H9 (cell line): ENCODE measurements at regions not wholly inside any gene's neighbourhood (a gene's known extent, or its start where the extent isn't known, plus 50 kb on each side); places are given as distances from the start of the nearest gene placed in this dataset.

Experiments used
- DNase-seq: peaks from one replicate; pipeline ENCODE4 v3.0.0-alpha.2; 2017
- H2AFZ ChIP-seq: one replicate; pipeline ENCODE4 v1.6.1; 2013; ENCODE audit warnings: mild to moderate bottlenecking, low read length, control low read depth, moderate library complexity
- H2AK5ac ChIP-seq: 2 replicates; pipeline ENCODE4 v1.6.1; 2013; ENCODE audit warnings: low read length, control low read depth, mixed read lengths; ENCODE audit not compliant: insufficient read length
- H2BK120ac ChIP-seq: one replicate; pipeline ENCODE4 v1.6.1; 2013; ENCODE audit warnings: low read depth, mild to moderate bottlenecking, low read length, control low read depth, inconsistent platforms; ENCODE audit not compliant: poor library complexity, severe bottlenecking
- H2BK12ac ChIP-seq: 2 replicates; pipeline ENCODE4 v1.6.1; 2013; ENCODE audit warnings: low read length, control low read depth, mixed read lengths, low read depth; ENCODE audit not compliant: insufficient read length
- H2BK15ac ChIP-seq: 2 replicates; pipeline ENCODE4 v1.6.1; 2013; ENCODE audit warnings: low read depth, low read length, control low read depth
- H2BK20ac ChIP-seq: one replicate; pipeline ENCODE4 v1.6.1; 2013; ENCODE audit warnings: low read depth, mild to moderate bottlenecking, low read length, control low read depth, inconsistent platforms; ENCODE audit not compliant: poor library complexity, severe bottlenecking
- H2BK5ac ChIP-seq: 2 replicates; pipeline ENCODE4 v1.6.1; 2013; ENCODE audit warnings: low read length, control low read depth, mixed read lengths; ENCODE audit not compliant: insufficient read length
- H3K14ac ChIP-seq: 2 replicates; pipeline ENCODE4 v1.6.1; 2013; ENCODE audit warnings: low read length, control low read depth; ENCODE audit not compliant: insufficient read depth
- H3K18ac ChIP-seq: 2 replicates; pipeline ENCODE4 v1.6.1; 2013; ENCODE audit warnings: low read depth, mild to moderate bottlenecking, mixed read lengths, low read length, control low read depth; ENCODE audit not compliant: insufficient read length
- H3K23ac ChIP-seq: 2 replicates; pipeline ENCODE4 v1.6.1; 2013; ENCODE audit warnings: low read length, control low read depth, mixed read lengths, low read depth; ENCODE audit not compliant: insufficient read length
- H3K23me2 ChIP-seq: 2 replicates; pipeline ENCODE4 v1.6.1; 2013; ENCODE audit warnings: low read depth, mild to moderate bottlenecking, mixed read lengths, low read length, control low read depth; ENCODE audit not compliant: insufficient read length, poor library complexity, severe bottlenecking
- H3K27ac ChIP-seq: 2 replicates; pipeline ENCODE4 v1.5.1; 2013; ENCODE audit warnings: low read length, control low read depth, mixed read lengths, low read depth; ENCODE audit not compliant: insufficient read length
- H3K27me3 ChIP-seq: 2 replicates; pipeline ENCODE4 v1.6.1; 2013; ENCODE audit warnings: low read length, control low read depth, inconsistent platforms; ENCODE audit not compliant: insufficient read depth
- H3K4ac ChIP-seq: 2 replicates; pipeline ENCODE4 v1.6.1; 2013; ENCODE audit warnings: low read depth, mild to moderate bottlenecking, control low read depth, inconsistent platforms, low read length, moderate library complexity
- H3K4me1 ChIP-seq: 2 replicates; pipeline ENCODE4 v1.6.1; 2013; ENCODE audit warnings: low read length, control low read depth, inconsistent platforms; ENCODE audit not compliant: insufficient read depth
- H3K4me2 ChIP-seq: 2 replicates; pipeline ENCODE4 v1.6.1; 2013; ENCODE audit warnings: low read length, control low read depth, mixed read lengths; ENCODE audit not compliant: insufficient read length, insufficient read depth
- H3K56ac ChIP-seq: 2 replicates; pipeline ENCODE4 v1.6.1; 2013; ENCODE audit warnings: low read depth, mild to moderate bottlenecking, mixed read lengths, low read length, control low read depth; ENCODE audit not compliant: insufficient read length
- H3K79me1 ChIP-seq: 2 replicates; pipeline ENCODE4 v1.6.1; 2013; ENCODE audit warnings: low read depth, mild to moderate bottlenecking, moderate library complexity, low read length, control low read depth, inconsistent platforms; ENCODE audit not compliant: insufficient read depth, poor library complexity, severe bottlenecking
- H3K79me2 ChIP-seq: 2 replicates; pipeline ENCODE4 v1.6.1; 2013; ENCODE audit warnings: low read length, control low read depth, inconsistent platforms; ENCODE audit not compliant: insufficient read depth
- H3K9ac ChIP-seq: 2 replicates; pipeline ENCODE4 v1.6.1; 2013; ENCODE audit warnings: low read length, control low read depth, mixed read lengths; ENCODE audit not compliant: insufficient read length; ENCODE audit errors: extremely low read depth
- H3K9me3 ChIP-seq: one replicate; pipeline ENCODE4 v1.6.1; 2013; ENCODE audit warnings: low read depth, low read length, inconsistent platforms; ENCODE audit not compliant: control insufficient read depth
- H3T11ph ChIP-seq: one replicate; pipeline ENCODE4 v1.6.1; 2013; ENCODE audit warnings: mild to moderate bottlenecking, low read length, control low read depth, inconsistent platforms
- H4K20me1 ChIP-seq: one replicate; pipeline ENCODE4 v1.6.1; 2013; ENCODE audit not compliant: control insufficient read depth, insufficient read length, insufficient read depth
- H4K5ac ChIP-seq: 2 replicates; pipeline ENCODE4 v1.6.1; 2013; ENCODE audit warnings: low read depth, mild to moderate bottlenecking, mixed read lengths, low read length, control low read depth; ENCODE audit not compliant: insufficient read length
- H4K8ac ChIP-seq: replicated peaks from 2 replicates; pipeline ENCODE4 v1.6.1; 2013; ENCODE audit warnings: low read length, control low read depth, mixed read lengths, low read depth; ENCODE audit not compliant: insufficient read length
- H4K91ac ChIP-seq: 2 replicates; pipeline ENCODE4 v1.6.1; 2013; ENCODE audit warnings: low read depth, mild to moderate bottlenecking, moderate library complexity, mixed read lengths, low read length, control low read depth; ENCODE audit not compliant: insufficient read length
- H3K27ac Mint-ChIP-seq, 3 experiments: 2 replicates in 2 of 3; 3 replicates in 1 of 3; pipeline ENCODE4 v1.8.0; 2020 to 2021; ENCODE audit warnings: mixed read lengths in 3 of 3, mild to moderate bottlenecking in 1 of 3, moderate library complexity in 1 of 3
- H3K27me3 Mint-ChIP-seq: 2 replicates; pipeline ENCODE4 v1.8.0; 2021; ENCODE audit warnings: low read depth, mild to moderate bottlenecking, moderate library complexity, mixed read lengths
- H3K36me3 Mint-ChIP-seq, 3 experiments: 2 replicates in 2 of 3; 3 replicates in 1 of 3; pipeline ENCODE4 v1.8.0; 2020 to 2021; ENCODE audit warnings: low read depth in 3 of 3, mixed read lengths in 3 of 3; ENCODE audit not compliant: insufficient read depth in 1 of 3
- H3K4me1 Mint-ChIP-seq, 2 experiments: 2 replicates each; pipeline ENCODE4 v1.8.0; 2020; ENCODE audit warnings: mixed read lengths in 2 of 2
- H3K4me3 Mint-ChIP-seq, 2 experiments: 2 replicates in 1 of 2; 3 replicates in 1 of 2; pipeline ENCODE4 v1.8.0; 2020 to 2021; ENCODE audit warnings: mild to moderate bottlenecking in 2 of 2, mixed read lengths in 2 of 2, moderate library complexity in 1 of 2
- H3K9me3 Mint-ChIP-seq, 2 experiments: 2 replicates in 1 of 2; 3 replicates in 1 of 2; pipeline ENCODE4 v1.8.0; 2020; ENCODE audit warnings: mild to moderate bottlenecking in 2 of 2, mixed read lengths in 2 of 2, moderate library complexity in 1 of 2
- CTCF ChIP-seq: fragments of 200-600 bp; sonication (generic); conservative IDR thresholded peaks from 3 replicates; pipeline ENCODE4 v1.8.0; 2021; ENCODE audit warnings: antibody characterized with exemption, mild to moderate bottlenecking
- WGBS: extraction: QIAGEN DNeasy Blood & Tissue Kit; methylation state at CpG from one replicate; pipeline ENCODE4 v1.1.7; 2013; ENCODE audit warnings: missing lambda C conversion rate, low lambda C conversion rate, mixed read lengths; ENCODE audit not compliant: insufficient read length; ENCODE audit errors: extremely low coverage; 5-methylcytosine and 5-hydroxymethylcytosine counted together

DNA sequence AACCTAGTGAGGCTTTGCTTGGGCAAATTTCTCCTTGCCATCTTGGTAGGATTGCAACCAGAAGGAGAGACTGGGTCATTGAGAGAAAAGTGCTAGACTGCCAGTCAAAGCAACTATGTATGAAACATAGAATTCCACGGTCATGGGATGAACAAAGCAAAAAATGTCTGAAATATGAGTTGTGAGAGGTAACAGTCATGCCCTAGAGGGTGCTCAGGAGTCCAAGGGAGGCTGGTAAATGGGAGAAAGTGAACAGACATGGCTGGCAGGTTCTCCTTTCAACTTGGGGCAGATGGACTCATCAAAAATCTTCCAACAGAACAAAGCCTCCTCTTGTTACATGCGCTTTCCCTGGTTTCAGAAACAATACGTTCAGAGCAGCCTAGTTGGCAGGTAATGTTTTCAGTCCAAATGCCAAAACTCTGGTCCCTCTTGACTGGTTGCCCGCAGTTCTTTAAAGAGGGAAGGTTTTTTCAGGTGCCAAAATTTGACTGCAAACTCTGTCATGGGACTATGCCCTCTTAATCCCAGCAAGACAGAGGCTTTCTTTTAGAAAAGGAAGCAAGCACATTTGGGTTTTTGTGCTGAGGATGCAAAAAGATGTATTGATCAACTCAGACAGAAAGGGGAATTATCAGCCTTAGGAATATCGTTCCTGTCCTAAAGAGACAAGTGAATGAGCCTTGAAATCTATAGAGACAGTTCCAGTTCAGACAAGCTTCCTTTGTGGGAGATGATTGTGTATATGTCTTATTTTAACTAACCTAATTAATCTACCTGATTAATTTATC lies 68.5 kb upstream of the SASH1 start:
- Mint-ChIP-seq H3K36me3 (no peaks in the 10 kb centered on the region), H3K4me3 (no peak overlapping the region), H3K27ac (peak overlapping the region in 1 of 3 experiments; percentile 4; a peak in 1 of 7 replicates), H3K4me1 (peaks cover 0 to 3% of the 10 kb centered on the region in 2 experiments; a peak in 2 of 4 replicates), H3K9me3 (no peaks in the 10 kb centered on the region), H3K27me3 (no peaks in the 10 kb centered on the region; the same call in 1 of the 2 replicates)
- Histone ChIP-seq H3K79me2 (no peaks in the 10 kb centered on the region), H3K23me2 (no peaks in the 10 kb centered on the region), H3K14ac (no peak overlapping the region), H3K18ac (no peak overlapping the region), H3K9me3 (no peaks in the 10 kb centered on the region), H3K4me1 (no peaks in the 10 kb centered on the region), H3K4ac (no peak overlapping the region), H4K5ac (no peak overlapping the region), H3K9ac (no peak overlapping the region), H2BK15ac (no peak overlapping the region), H3K79me1 (no peaks in the 10 kb centered on the region), H2AK5ac (no peak overlapping the region), H2BK12ac (no peak overlapping the region), H2BK5ac (no peak overlapping the region), H3K4me2 (no peak overlapping the region), H2BK20ac (no peak overlapping the region), H4K91ac (no peak overlapping the region), H3T11ph (no peak overlapping the region), H2AFZ (no peak overlapping the region), H4K8ac (no peak overlapping the region), H3K56ac (no peak overlapping the region), H3K23ac (no peak overlapping the region), H4K20me1 (no peaks in the 10 kb centered on the region), H2BK120ac (no peak overlapping the region), H3K27ac (no peak overlapping the region), H3K27me3 (no peaks in the 10 kb centered on the region)
- no peak for DNase-seq
- no CpG with 5 or more reads among the region's 5 CpGs for WGBS
- TF ChIP-seq CTCF: no peak
